Epithelial cell of prostate (primary cell): ENCODE measurements at regions not wholly inside any gene's neighbourhood (a gene's known extent, or its start where the extent isn't known, plus 50 kb on each side); places are given as distances from the start of the nearest gene placed in this dataset.
"Not testable (repeated sequence)": the region's sequence is repeated elsewhere in the genome, so short reads cannot be mapped to it uniquely, and the experiment has no call there.

Experiments
- DNase-seq: peaks from one replicate; pipeline ENCODE4 v3.0.0-alpha.2; 2011; ENCODE audit warnings: low read depth, low spot score
- H3K27ac ChIP-seq: fragments of 450-650 bp; 2 replicates; pipeline ENCODE4 v1.5.1; 2017; ENCODE audit warnings: mild to moderate bottlenecking

DNA sequence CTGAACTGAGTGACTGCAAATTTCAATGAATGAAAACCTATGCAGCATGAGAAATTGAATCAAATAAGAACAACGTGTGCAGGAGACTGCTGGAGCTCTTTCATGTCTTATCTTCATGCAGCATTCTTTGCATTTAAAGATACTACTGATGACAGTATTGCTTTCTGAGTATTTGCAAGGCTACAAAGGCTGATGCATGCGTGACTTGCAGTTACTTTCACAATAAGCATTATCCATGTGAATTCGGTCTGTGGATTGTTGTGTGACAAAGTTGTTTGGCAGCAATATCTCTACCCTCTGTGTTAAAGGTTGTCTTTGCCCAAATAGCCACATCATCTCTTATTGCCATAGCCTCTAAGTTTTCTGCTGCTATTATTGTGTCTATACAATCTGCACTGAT, 102.1 kb upstream of the FBXL17 start:
- no peak for DNase-seq
- no peak overlapping the region for H3K27ac ChIP-seq

DNA sequence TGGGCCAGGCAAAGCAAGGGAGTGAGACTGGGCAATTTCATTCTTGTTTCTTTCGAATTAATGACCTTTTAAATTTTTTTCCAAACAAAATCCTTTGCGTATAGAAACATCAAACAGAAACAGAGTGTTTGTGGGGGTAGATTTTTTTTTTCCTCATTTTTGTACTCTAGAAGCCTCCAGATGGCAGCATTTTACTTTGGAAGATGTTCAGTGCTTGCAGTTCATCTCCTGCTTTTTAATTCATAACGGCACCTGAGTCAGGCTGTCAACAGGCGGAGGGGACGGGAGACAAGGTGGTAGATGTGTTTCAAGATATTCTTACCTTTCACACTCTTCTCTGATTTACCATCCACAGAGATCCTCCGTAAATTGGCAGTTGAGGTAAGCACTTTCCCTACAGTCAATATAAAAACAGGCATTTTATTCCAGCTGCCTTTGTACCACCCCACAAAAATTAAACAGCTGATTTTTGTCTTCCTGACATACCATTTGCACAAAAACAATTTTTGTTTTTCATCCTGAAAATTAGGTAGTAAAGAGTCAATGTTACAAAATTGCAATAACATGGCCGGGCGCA, 99.5 kb upstream of the FBXL17 start:
- DNase-seq = peak; percentile 8
- H3K27ac ChIP-seq = no peak overlapping the region

DNA sequence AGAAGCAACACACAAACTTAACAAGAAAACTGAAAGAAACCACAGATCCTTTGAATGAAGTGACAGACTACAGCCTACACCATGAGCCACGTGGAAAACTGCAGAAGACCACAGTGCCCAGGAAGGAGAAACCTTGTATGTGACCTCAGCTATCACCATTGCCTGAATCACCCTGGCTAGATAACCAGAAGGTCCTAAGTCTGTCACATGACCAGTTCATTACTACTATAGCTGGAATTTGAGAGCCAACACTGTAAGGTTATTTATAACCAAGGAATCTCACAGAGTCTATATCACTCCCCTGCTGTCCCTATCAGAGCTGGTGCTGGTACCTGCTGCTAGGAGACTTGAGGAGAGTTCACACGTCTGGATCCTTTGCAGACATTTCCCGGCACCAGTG, 90.3 kb upstream of the FBXL17 start:
- no peak overlapping the region for H3K27ac ChIP-seq
- no peak for DNase-seq

DNA sequence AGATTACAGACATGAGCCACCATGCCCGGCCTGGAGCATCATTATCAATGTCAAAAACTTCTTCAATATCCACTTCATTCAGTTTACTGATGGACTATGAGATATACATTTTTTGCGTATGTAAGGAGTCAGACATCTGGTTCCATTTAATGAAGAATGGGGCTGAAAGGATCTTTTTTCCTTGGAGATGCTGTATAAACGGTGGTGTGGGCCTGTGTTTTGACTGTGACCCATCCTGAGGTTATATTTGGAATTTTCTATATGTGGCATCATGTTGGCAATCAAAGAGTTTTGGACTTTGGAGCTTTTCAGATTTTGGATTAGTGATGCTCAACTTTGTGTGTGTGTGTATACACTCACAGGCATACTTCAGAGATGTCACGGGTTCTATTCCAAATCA, 85.7 kb upstream of the FBXL17 start:
- H3K27ac ChIP-seq = no peak overlapping the region
- DNase-seq = no peak

DNA sequence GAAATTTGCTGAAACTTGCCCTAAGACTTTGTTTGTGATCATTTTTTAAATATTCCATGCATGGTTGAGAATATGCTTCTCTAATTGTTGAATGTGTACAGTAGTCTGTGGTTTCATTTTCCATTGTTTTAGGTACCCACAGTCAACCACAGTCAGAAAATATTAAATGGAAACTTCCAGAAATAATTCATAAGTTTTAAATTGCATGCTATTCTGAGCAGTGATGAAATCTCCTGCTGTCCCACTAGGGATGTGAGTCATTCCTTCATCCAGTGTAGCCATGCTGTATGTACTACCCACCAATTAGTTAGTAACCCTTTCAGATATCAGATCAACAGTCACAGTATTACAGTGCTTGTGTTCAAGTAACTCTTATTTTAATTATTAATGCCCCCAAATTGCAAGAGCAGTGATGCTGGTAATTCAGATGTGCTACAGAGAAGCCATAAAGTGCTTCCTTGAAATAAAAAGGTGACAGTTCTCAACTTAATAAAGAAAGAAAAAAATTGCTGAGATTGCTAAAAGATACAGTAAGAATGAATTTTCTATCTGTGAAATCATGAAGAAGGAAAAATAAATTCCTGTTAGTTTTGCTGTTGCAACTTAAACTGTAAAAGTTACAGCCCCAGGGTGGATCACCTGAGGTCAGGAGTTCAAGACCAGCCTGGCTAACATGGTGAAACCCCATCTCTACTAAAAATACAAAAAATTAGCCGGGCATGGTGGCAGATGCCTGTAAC, 79.9 kb upstream of the FBXL17 start:
- H3K27ac ChIP-seq = no peak overlapping the region
- DNase-seq = no peak

DNA sequence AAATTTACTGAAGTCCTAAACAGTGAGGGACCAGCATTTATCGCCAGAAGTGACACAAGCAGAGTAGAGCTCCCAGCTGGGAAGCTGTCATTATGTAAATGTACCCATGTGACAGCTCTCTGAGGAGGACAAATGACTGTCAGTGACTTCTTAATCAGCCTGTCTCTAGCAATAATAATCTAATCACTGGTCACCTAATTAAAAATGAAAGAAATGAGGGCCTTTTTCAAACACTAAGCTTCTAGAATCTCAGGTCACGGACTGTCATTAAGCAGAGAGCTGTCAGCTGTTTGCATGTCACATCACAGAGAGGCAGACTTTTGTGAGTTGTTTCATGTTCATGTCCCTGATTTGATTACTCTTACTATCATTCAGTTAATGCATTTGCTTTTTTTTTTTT, 77.9 kb upstream of the FBXL17 start:
- no peak overlapping the region for H3K27ac ChIP-seq
- no peak for DNase-seq

DNA sequence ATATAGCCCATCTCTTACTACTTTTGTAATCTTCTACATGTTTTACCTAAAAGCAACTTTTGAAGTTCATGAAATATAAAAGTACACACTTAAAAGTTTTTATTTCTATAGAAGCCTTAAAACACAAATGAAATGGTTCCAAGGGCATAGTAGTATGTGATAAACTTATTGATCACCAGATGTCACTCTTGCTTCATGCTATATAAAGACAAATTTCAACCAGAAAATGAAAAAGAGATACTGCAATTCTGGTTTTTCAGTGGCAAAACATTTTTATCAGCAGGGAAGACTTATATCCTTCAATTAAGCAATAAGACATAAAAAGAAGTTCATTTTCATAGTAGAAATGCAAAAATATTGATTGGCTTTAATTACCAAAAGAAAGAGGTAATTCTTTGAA, 69.4 kb upstream of the FBXL17 start:
- H3K27ac ChIP-seq = no peak overlapping the region
- DNase-seq = no peak

DNA sequence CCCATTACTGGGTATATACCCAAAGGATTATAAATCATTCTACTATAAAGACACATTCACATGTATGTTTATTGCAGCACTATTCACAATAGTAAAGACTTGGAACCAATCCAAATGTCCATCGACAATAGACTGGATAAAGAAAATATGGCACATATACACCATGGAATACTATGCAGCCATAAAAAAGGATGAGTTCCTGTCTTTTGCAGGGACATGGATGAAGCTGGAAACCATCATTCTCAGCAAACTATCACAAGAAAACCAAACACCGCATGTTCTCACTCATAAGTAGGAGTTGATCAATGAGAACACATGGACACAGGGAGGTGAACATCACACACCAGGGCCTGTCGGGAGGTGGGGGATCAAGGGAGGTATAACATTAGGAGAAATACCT, 62.2 kb upstream of the FBXL17 start:
- not testable (repeated sequence) for H3K27ac ChIP-seq, DNase-seq

DNA sequence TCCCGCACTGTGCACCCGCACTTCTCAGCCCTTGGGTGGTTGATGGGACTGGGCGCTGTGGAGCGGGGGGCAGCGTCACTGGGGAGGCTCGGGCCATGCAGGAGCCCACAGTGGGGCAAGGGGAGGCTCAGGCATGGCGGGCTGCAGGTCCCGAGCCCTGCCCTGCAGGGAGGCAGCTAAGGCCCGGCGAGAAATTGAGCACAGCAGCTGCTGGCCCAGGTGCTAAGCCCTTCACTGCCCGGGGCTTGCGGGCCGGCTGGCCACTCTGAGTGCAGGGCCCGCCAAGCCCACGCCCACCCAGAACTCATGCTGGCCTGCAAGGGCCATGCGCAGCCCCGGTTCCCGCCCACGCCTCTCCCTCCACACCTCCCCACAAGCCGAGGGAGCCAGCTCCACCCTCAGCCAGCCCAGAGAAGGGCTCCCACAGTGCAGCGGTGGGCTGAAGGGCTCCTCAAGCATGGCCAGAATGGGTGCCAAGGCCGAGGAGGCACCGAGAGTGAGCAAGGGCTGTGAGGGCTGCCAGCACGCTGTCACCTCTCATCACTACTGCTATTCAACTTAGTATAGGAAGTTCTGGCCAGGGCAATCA, 60.3 kb upstream of the FBXL17 start:
- DNase-seq, H3K27ac ChIP-seq: not testable (repeated sequence)

DNA sequence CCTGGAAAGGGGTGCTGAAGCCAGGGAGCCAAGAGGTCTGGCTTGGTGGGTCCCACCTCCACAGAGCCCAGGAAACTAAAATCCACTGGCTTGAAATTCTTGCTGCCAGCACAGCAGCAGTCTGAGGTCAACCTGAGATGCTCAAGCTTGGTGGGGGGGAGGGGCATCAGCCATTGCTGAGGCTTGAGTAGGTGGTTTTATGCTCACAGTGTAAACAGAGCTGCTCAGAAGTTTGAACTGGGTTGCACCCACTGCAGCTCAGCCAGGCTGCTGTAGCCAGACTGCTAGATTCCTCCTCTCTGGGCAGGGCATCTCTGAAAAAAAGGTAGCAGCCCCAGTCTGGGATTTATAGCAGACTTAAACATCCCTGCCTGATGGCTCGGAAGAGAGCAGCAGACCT, 55.5 kb upstream of the FBXL17 start:
- no peak overlapping the region for H3K27ac ChIP-seq
- DNase-seq = no peak

DNA sequence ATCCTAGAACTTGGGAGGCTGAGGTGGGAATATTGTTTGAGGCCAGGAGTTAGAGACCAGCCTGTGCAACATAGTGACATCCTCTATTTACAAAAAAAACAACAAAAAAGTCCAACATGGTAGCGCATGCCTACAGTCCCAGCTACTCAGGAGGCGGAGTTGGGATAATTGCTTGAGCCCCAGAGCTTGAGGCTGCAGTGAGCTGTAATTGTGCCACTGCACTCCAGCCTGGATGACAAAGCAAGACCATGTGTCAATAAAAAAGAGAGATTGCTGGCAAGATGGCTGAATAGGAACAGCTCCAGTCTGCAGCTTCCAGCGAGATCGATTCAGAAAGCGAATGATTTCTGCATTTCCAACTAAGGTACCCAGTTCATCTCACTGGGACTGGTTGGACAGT, 54.8 kb upstream of the FBXL17 start:
- no peak for DNase-seq
- H3K27ac ChIP-seq = no peak overlapping the region

DNA sequence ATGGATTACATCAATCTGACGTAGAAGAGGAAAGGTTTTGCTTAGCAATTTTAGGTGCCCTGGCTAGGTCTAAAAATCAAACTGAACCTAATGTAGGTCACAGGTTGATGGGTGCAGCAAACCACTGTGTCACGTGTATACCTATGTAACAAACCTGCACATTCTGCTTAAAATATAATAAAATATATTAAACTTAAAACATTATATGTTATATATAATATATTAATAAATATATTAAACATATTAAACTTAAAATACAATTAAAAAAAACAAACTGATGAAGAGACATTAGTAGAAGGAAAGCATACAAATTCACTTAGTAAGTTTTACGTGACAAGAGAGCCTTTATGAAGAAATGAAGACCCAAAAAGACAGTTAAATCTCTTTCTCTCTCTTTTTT, 51.7 kb upstream of the FBXL17 start:
- no peak overlapping the region for H3K27ac ChIP-seq
- DNase-seq = no peak

DNA sequence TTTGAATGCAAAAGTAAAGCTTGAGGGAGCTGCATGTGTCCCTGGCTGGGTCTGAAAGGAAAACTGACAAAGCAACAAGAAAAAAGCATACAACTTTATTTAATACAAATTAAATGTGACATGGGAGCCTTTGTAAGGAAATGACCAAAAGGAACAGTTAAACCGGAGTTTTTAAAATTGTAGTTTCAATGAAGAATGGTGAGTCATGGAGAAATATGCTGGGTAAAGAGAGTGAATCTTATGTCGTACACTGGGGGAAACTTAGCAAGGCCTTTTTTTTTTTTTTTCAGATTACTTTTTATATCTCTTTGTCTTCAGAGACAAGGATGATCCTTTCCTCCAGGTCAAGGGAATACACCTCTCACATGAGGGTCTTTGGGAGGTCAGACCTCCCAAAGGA, 50.1 kb upstream of the FBXL17 start:
- no peak for DNase-seq
- peak overlapping the region; percentile 62 for H3K27ac ChIP-seq
